Neural cell (in vitro differentiated cells): ENCODE measurements at regions not wholly inside any gene's neighbourhood (a gene's known extent, or its start where the extent isn't known, plus 50 kb on each side); places are given as distances from the start of the nearest gene placed in this dataset.

Experiments used
- H2AFZ ChIP-seq: fragments of 200-600, 300-800 bp; sonication (generic), shearing (Covaris generic); 2 replicates; pipeline ENCODE4 v1.6.0; 2014; ENCODE audit warnings: low read depth, mild to moderate bottlenecking, antibody characterized with exemption, low read length, moderate library complexity
- H3F3A ChIP-seq: fragments of 200-600 bp; shearing (Covaris generic); 2 replicates; pipeline ENCODE4 v1.6.1; 2016; ENCODE audit warnings: mild to moderate bottlenecking, moderate library complexity, mixed read lengths, antibody characterized with exemption, low read length; ENCODE audit not compliant: insufficient read depth, poor library complexity, severe bottlenecking
- H3K27ac ChIP-seq: fragments of 200-600, 300-800 bp; sonication (generic), shearing (Covaris generic); 2 replicates; pipeline ENCODE4 v1.5.1; 2014; ENCODE audit warnings: mild to moderate bottlenecking, low read length, moderate library complexity
- H3K27me3 ChIP-seq: fragments of 300-800, 200-600 bp; sonication (generic), shearing (Covaris generic); 2 replicates; pipeline ENCODE4 v1.6.0; 2014; ENCODE audit warnings: mild to moderate bottlenecking, low read depth, low read length, moderate library complexity; ENCODE audit not compliant: insufficient read depth
- H3K36me3 ChIP-seq: fragments of 300-800, 200-600 bp; sonication (generic), shearing (Covaris generic); 2 replicates; pipeline ENCODE4 v1.5.1; 2014; ENCODE audit warnings: mild to moderate bottlenecking, antibody characterized with exemption, low read length, moderate library complexity; ENCODE audit not compliant: insufficient read depth
- H3K4me2 ChIP-seq: fragments of 300-800, 200-600 bp; sonication (generic), shearing (Covaris generic); 2 replicates; pipeline ENCODE4 v1.6.0; 2014; ENCODE audit warnings: mild to moderate bottlenecking, low read length
- H3K4me3 ChIP-seq: fragments of 300-800, 200-600 bp; sonication (generic), shearing (Covaris generic); 2 replicates; pipeline ENCODE4 v1.5.1; 2014; ENCODE audit warnings: mild to moderate bottlenecking, low read length, moderate library complexity
- H3K79me2 ChIP-seq: fragments of 200-600 bp; shearing (Covaris generic); replicated peaks from 2 replicates; pipeline ENCODE4 v1.6.0; 2014; ENCODE audit warnings: mild to moderate bottlenecking, low read length, moderate library complexity; ENCODE audit not compliant: insufficient read depth
- H3K9ac ChIP-seq: fragments of 300-800, 200-600 bp; sonication (generic), shearing (Covaris generic); 2 replicates; pipeline ENCODE4 v1.6.1; 2016; ENCODE audit warnings: mild to moderate bottlenecking, low read length, mixed read lengths
- H3K9me2 ChIP-seq: fragments of 200-600 bp; shearing (Covaris generic); 2 replicates; pipeline ENCODE4 v1.6.1; 2016; ENCODE audit warnings: mild to moderate bottlenecking, low read length, mixed read lengths; ENCODE audit not compliant: insufficient read depth
- H3K9me3 ChIP-seq: fragments of 200-600, 300-800 bp; sonication (generic), shearing (Covaris generic); 2 replicates; pipeline ENCODE4 v1.6.1; 2016; ENCODE audit warnings: mild to moderate bottlenecking, mixed run types, low read length, moderate library complexity, mixed read lengths
- H4K20me1 ChIP-seq: fragments of 200-600 bp; shearing (Covaris generic); 2 replicates; pipeline ENCODE4 v1.6.1; 2016; ENCODE audit warnings: mild to moderate bottlenecking, mixed run types; ENCODE audit not compliant: insufficient read depth
- CTCF ChIP-seq: fragments of 450-650 bp; IDR thresholded peaks from 2 replicates; pipeline ENCODE4 v1.5.1; 2014; ENCODE audit warnings: antibody characterized with exemption, mild to moderate bottlenecking, moderate library complexity; ENCODE audit not compliant: poor library complexity, severe bottlenecking
- EP300 ChIP-seq: fragments of 450-650 bp; conservative IDR thresholded peaks from 2 replicates; pipeline ENCODE4 v1.6.1; 2014; ENCODE audit warnings: antibody characterized with exemption, mild to moderate bottlenecking, moderate library complexity; ENCODE audit not compliant: poor library complexity, severe bottlenecking
- EZH2 ChIP-seq: fragments of 200-600, 300-800 bp; shearing (Covaris generic), sonication (generic); IDR thresholded peaks from 2 replicates; pipeline ENCODE4 v1.6.1; 2014; ENCODE audit warnings: antibody characterized with exemption, low read length, borderline replicate concordance, mild to moderate bottlenecking; ENCODE audit not compliant: insufficient read depth, poor library complexity, severe bottlenecking
- MXI1 ChIP-seq: fragments of 450-650 bp; conservative IDR thresholded peaks from 2 replicates; pipeline ENCODE4 v1.6.1; 2014; ENCODE audit warnings: antibody characterized with exemption, mild to moderate bottlenecking; ENCODE audit not compliant: poor library complexity, severe bottlenecking
- POLR2AphosphoS5 ChIP-seq: IDR thresholded peaks from 2 replicates; pipeline ENCODE4 v1.6.1; 2012
- RAD21 ChIP-seq: fragments of 450-650 bp; conservative IDR thresholded peaks from 2 replicates; pipeline ENCODE4 v1.6.1; 2014; ENCODE audit warnings: antibody characterized with exemption, mild to moderate bottlenecking, moderate library complexity
- REST ChIP-seq: IDR thresholded peaks from 2 replicates; pipeline ENCODE4 v1.6.1; 2012; ENCODE audit warnings: borderline replicate concordance
- SMC3 ChIP-seq: fragments of 450-650 bp; conservative IDR thresholded peaks from 2 replicates; pipeline ENCODE4 v1.6.1; 2014; ENCODE audit warnings: antibody characterized with exemption, mild to moderate bottlenecking, moderate library complexity; ENCODE audit not compliant: poor library complexity
- TAF1 ChIP-seq: IDR thresholded peaks from 2 replicates; pipeline ENCODE4 v1.6.1; 2012; ENCODE audit warnings: low read depth

GRCh38 chr6:144467172-144467762 is 182.1 kb downstream of the UTRN start:
- no peak overlapping the region for H2AFZ ChIP-seq
- no peaks in the 10 kb centered on the region for H3K27me3 ChIP-seq
- H3K27ac ChIP-seq = no peak overlapping the region
- no peak overlapping the region for H3K9ac ChIP-seq
- no peaks in the 10 kb centered on the region for H3K9me2 ChIP-seq
- no peaks in the 10 kb centered on the region for H3K9me3 ChIP-seq
- no peak for TF ChIP-seq TAF1
- no peak for TF ChIP-seq SMC3
- no peak for TF ChIP-seq CTCF
- no peak for TF ChIP-seq EZH2
- TF ChIP-seq EP300 = no peak
- TF ChIP-seq MXI1 = no peak
- no peak for TF ChIP-seq REST
- no peak for TF ChIP-seq RAD21
- no peak for TF ChIP-seq POLR2AphosphoS5
- no peaks in the 10 kb centered on the region for H4K20me1 ChIP-seq
- H3K79me2 ChIP-seq = no peaks in the 10 kb centered on the region
- no peak overlapping the region for H3K4me3 ChIP-seq
- no peaks in the 10 kb centered on the region for H3K36me3 ChIP-seq
- H3K4me2 ChIP-seq = no peak overlapping the region
- H3F3A ChIP-seq = no peaks in the 10 kb centered on the region

- TF ChIP-seq TAF1 (no peak), POLR2AphosphoS5 (no peak), EZH2 (no peak), SMC3 (no peak), EP300 (no peak), CTCF (no peak), MXI1 (no peak), REST (no peak)
- Histone ChIP-seq H2AFZ (no peak overlapping the region), H3K9ac (no peak overlapping the region), H3K9me3 (no peaks in the 10 kb centered on the region), H3K79me2 (no peaks in the 10 kb centered on the region), H3K4me3 (no peak overlapping the region), H3K36me3 (no peaks in the 10 kb centered on the region), H3K27me3 (no peaks in the 10 kb centered on the region), H3K4me2 (no peak overlapping the region), H3K9me2 (no peaks in the 10 kb centered on the region), H3K27ac (no peak overlapping the region), H3F3A (no peaks in the 10 kb centered on the region), H4K20me1 (no peaks in the 10 kb centered on the region)
Observed at GRCh38 chr6:144467921-144468320, 182.8 kb downstream of the UTRN start.
